Erythroblast (primary cell): ENCODE measurements at regions not wholly inside any gene's neighbourhood (a gene's known extent, or its start where the extent isn't known, plus 50 kb on each side); places are given as distances from the start of the nearest gene placed in this dataset.

Source experiments
- GATA1 ChIP-seq: IDR thresholded peaks from 2 replicates; pipeline ENCODE4 v1.6.1; 2011; ENCODE audit warnings: low read depth, mild to moderate bottlenecking, control low read depth, low read length, moderate library complexity
- POLR2A ChIP-seq: IDR thresholded peaks from 2 replicates; pipeline ENCODE4 v1.6.1; 2011; ENCODE audit warnings: mild to moderate bottlenecking, low read length

DNA sequence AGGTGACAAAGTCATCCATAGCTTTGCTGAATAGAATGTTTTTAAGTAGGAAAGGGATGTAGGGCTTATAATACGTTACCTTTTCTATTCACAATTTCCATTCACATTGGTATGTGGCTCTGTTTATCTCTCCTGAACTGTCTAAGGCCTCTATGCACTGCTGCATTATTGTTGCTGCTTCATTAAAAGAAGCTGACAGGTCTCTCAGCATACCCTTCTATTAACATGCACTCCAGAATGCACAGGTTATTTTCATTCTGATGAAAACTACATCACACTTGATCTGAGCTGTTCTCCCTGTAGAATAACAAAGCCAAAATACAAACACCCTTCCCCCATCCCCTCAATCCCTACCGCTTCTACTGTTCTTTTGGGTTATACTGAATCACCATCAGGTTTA is 399.3 kb downstream of the TBC1D32 start:
- TF ChIP-seq POLR2A, result no peak
- TF ChIP-seq GATA1, result no peak
